DND-41 (cell line): ENCODE measurements at regions not wholly inside any gene's neighbourhood (a gene's known extent, or its start where the extent isn't known, plus 50 kb on each side); places are given as distances from the start of the nearest gene placed in this dataset.

Experiments used
- ATAC-seq: fragments of 200-7000 bp; cut with Tn5 transposase; 3 replicates; pipeline ENCODE4 v1.9.1; 2021; ENCODE audit warnings: low read depth; ENCODE audit not compliant: insufficient read depth
- DNase-seq: peaks from one replicate; pipeline ENCODE4 v3.0.0-alpha.2; 2020
- H2AFZ ChIP-seq: 2 replicates; pipeline ENCODE4 v1.6.0; 2012; ENCODE audit warnings: low read depth, low read length
- H3K27ac ChIP-seq: 2 replicates; pipeline ENCODE4 v1.5.1; 2012; ENCODE audit warnings: low read length, inconsistent platforms
- H3K27me3 ChIP-seq: fragments of 200-600 bp; sonication (generic); 2 replicates; pipeline ENCODE4 v1.6.0; 2012; ENCODE audit warnings: low read length, mild to moderate bottlenecking, inconsistent platforms; ENCODE audit not compliant: insufficient read depth, poor library complexity
- H3K36me3 ChIP-seq: 2 replicates; pipeline ENCODE4 v1.5.1; 2012; ENCODE audit warnings: low read length, inconsistent platforms; ENCODE audit not compliant: insufficient read depth
- H3K4me1 ChIP-seq: 2 replicates; pipeline ENCODE4 v1.5.1; 2012; ENCODE audit warnings: mild to moderate bottlenecking, low read length; ENCODE audit not compliant: insufficient read depth
- H3K4me2 ChIP-seq: 2 replicates; pipeline ENCODE4 v1.6.0; 2012; ENCODE audit warnings: mild to moderate bottlenecking, moderate library complexity, low read length, inconsistent platforms; ENCODE audit not compliant: insufficient read depth
- H3K4me3 ChIP-seq, 2 experiments: fragments of 200-600 bp in 1 of 2; shearing (Covaris generic) in 1 of 2; 2 replicates each; pipeline ENCODE4 v1.5.1; 2012 to 2016; ENCODE audit warnings: inconsistent platforms in 2 of 2, low read length in 2 of 2, mild to moderate bottlenecking in 2 of 2, low read depth in 1 of 2, moderate library complexity in 1 of 2
- H3K79me2 ChIP-seq: 2 replicates; pipeline ENCODE4 v1.6.0; 2012; ENCODE audit warnings: low read length, inconsistent platforms; ENCODE audit not compliant: insufficient read depth
- H3K9ac ChIP-seq: 2 replicates; pipeline ENCODE4 v1.6.0; 2012; ENCODE audit warnings: low read depth, mild to moderate bottlenecking, inconsistent platforms, low read length, moderate library complexity
- H3K9me3 ChIP-seq: 2 replicates; pipeline ENCODE4 v1.5.1; 2012; ENCODE audit warnings: low read length, moderate library complexity, mild to moderate bottlenecking, inconsistent platforms; ENCODE audit not compliant: insufficient read depth, severe bottlenecking
- H4K20me1 ChIP-seq: 2 replicates; pipeline ENCODE4 v1.6.0; 2012; ENCODE audit warnings: low read length; ENCODE audit not compliant: insufficient read depth
- CTCF ChIP-seq: IDR thresholded peaks from 2 replicates; pipeline ENCODE4 v1.5.1; 2012; ENCODE audit warnings: borderline replicate concordance, low read length, moderate library complexity, mild to moderate bottlenecking; ENCODE audit not compliant: poor library complexity, severe bottlenecking; ENCODE audit errors: extremely low read depth
- EZH2 ChIP-seq: IDR thresholded peaks from 3 replicates; pipeline ENCODE4 v1.6.1; 2012; ENCODE audit warnings: borderline replicate concordance, low read depth, mild to moderate bottlenecking, moderate library complexity, low read length, inconsistent platforms; ENCODE audit not compliant: severe bottlenecking

DNA sequence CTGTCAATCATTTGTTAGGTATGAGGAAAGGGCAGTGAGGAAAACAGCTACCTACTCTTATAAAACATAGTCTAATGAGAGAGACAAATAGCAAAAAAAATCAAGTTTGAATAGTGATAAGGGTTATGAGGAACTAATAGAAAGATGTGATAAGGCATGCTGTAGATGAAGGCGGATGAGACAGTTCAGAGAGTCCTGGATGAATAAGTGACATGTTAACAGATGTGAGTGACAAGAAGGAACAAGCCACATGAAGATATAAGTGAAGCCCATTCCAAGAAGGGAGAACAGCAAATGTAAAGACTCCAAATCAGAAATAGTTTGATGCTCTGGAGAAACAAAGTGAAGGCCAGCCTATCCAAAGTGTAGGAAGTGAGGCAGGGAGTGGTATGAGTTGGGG lies 154.1 kb upstream of the SYT10 start:
- H3K4me2 ChIP-seq, result no peak overlapping the region
- DNase-seq (no peak), ATAC-seq (no peak)
- no peaks in the 10 kb centered on the region for H3K79me2 ChIP-seq
- H4K20me1 ChIP-seq, result no peaks in the 10 kb centered on the region
- TF ChIP-seq EZH2 (no peak), CTCF (no peak)
- H3K4me3 ChIP-seq, result no peak overlapping the region
- H3K36me3 ChIP-seq, result no peaks in the 10 kb centered on the region
- H3K4me1 ChIP-seq, result no peaks in the 10 kb centered on the region
- no peak overlapping the region for H2AFZ ChIP-seq
- H3K27me3 ChIP-seq, result no peaks in the 10 kb centered on the region
- H3K9ac ChIP-seq, result no peak overlapping the region
- no peaks in the 10 kb centered on the region for H3K9me3 ChIP-seq
- no peak overlapping the region for H3K27ac ChIP-seq

DNA sequence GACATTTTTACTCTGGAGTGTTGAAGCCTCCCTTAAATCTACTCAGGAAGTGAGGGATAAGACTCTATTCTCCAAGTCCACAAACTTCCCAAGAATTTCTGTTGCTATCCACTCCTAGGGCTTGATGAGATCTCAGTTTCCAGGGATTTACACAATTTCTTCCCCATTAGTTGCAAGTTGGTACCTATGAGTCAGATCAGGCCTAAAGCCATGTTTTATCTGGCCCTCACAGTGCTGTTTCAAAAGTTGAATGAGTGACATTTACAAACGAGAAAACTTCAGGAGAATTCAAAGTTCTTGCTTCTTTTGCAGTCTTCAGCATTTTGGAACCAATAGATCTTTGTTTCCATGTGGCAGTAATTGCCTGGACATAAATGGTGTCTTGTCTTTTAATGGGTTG lies 156.4 kb upstream of the SYT10 start:
- TF ChIP-seq CTCF (no peak), EZH2 (no peak)
- H3K9me3 ChIP-seq, result no peaks in the 10 kb centered on the region
- DNase-seq (no peak), ATAC-seq (no peak)
- no peak overlapping the region for H3K27ac ChIP-seq
- no peaks in the 10 kb centered on the region for H3K79me2 ChIP-seq
- H3K4me1 ChIP-seq, result no peaks in the 10 kb centered on the region
- H4K20me1 ChIP-seq, result no peaks in the 10 kb centered on the region
- H3K4me3 ChIP-seq, result no peak overlapping the region
- no peak overlapping the region for H3K4me2 ChIP-seq
- no peak overlapping the region for H3K9ac ChIP-seq
- no peaks in the 10 kb centered on the region for H3K27me3 ChIP-seq
- H3K36me3 ChIP-seq, result no peaks in the 10 kb centered on the region
- no peak overlapping the region for H2AFZ ChIP-seq

GRCh38 chr12:33596814-33597213 lies 157.2 kb upstream of the SYT10 start:
- Histone ChIP-seq H3K4me3 (no peak overlapping the region), H3K4me1 (no peaks in the 10 kb centered on the region), H3K36me3 (no peaks in the 10 kb centered on the region), H3K4me2 (no peak overlapping the region), H3K27ac (no peak overlapping the region), H4K20me1 (no peaks in the 10 kb centered on the region), H3K79me2 (no peaks in the 10 kb centered on the region), H3K27me3 (no peaks in the 10 kb centered on the region), H2AFZ (no peak overlapping the region), H3K9me3 (no peaks in the 10 kb centered on the region), H3K9ac (no peak overlapping the region)
- ATAC-seq, result no peak
- no peak for DNase-seq
- no peak for TF ChIP-seq EZH2
- no peak for TF ChIP-seq CTCF

- Histone ChIP-seq H3K27me3 (no peaks in the 10 kb centered on the region), H3K4me1 (no peaks in the 10 kb centered on the region), H2AFZ (no peak overlapping the region), H4K20me1 (no peaks in the 10 kb centered on the region), H3K36me3 (no peaks in the 10 kb centered on the region), H3K9ac (no peak overlapping the region), H3K4me3 (no peak overlapping the region), H3K4me2 (no peak overlapping the region), H3K27ac (no peak overlapping the region), H3K79me2 (no peaks in the 10 kb centered on the region), H3K9me3 (no peaks in the 10 kb centered on the region)
- DNase-seq (no peak), ATAC-seq (no peak)
- TF ChIP-seq CTCF, result no peak
- TF ChIP-seq EZH2, result no peak
These were observed 162.9 kb upstream of the SYT10 start for GRCh38 chr12:33602515-33602914.
